Inflammatory macrophage treated with lipopolysaccharide for 4 hours (primary cell): ENCODE measurements at regions not wholly inside any gene's neighbourhood (a gene's known extent, or its start where the extent isn't known, plus 50 kb on each side); places are given as distances from the start of the nearest gene placed in this dataset.
"Not testable (repeated sequence)": the region's sequence is repeated elsewhere in the genome, so short reads cannot be mapped to it uniquely, and the experiment has no call there.

Source experiments
- DNase-seq: peaks from one replicate; pipeline ENCODE4 v3.0.0-alpha.2; 2020

- no peak for DNase-seq
These were observed 195.2 kb downstream of the S1PR1 start for GRCh38 chr1:101431956-101432510.

- no peak for DNase-seq
These were observed 199.2 kb downstream of the S1PR1 start for GRCh38 chr1:101435831-101436511.

GRCh38 chr1:101437800-101438199 is 201.0 kb downstream of the S1PR1 start:
- no peak for DNase-seq

GRCh38 chr1:101438359-101438758 is 201.5 kb downstream of the S1PR1 start:
- no peak for DNase-seq

GRCh38 chr1:101440485-101440884 is 203.7 kb downstream of the S1PR1 start:
- DNase-seq: no peak

- DNase-seq: no peak
These were observed 207.6 kb downstream of the S1PR1 start for GRCh38 chr1:101444381-101444780.

GRCh38 chr1:101444873-101445618 is 208.2 kb downstream of the S1PR1 start:
- DNase-seq: no peak

GRCh38 chr1:101448018-101448417 is 211.2 kb downstream of the S1PR1 start:
- DNase-seq: no peak

GRCh38 chr1:101450691-101451090 is 213.9 kb downstream of the S1PR1 start:
- DNase-seq: not testable (repeated sequence)

GRCh38 chr1:101451888-101452287 is 215.1 kb downstream of the S1PR1 start:
- DNase-seq: no peak

GRCh38 chr1:101452825-101453224 is 216.0 kb downstream of the S1PR1 start:
- no peak for DNase-seq

GRCh38 chr1:101453844-101454243 is 217.0 kb downstream of the S1PR1 start:
- DNase-seq: no peak

- DNase-seq: no peak
These were observed 218.3 kb downstream of the S1PR1 start for GRCh38 chr1:101455166-101455565.

- DNase-seq: no peak
These were observed 223.9 kb downstream of the S1PR1 start for GRCh38 chr1:101460739-101461138.

- DNase-seq: no peak
These were observed 226.4 kb downstream of the S1PR1 start for GRCh38 chr1:101463195-101463594.

- DNase-seq: no peak
These were observed 229.1 kb downstream of the S1PR1 start for GRCh38 chr1:101465941-101466340.

GRCh38 chr1:101474039-101474665 is 237.3 kb downstream of the S1PR1 start:
- DNase-seq: peak; percentile 4

- DNase-seq: no peak
These were observed 239.7 kb downstream of the S1PR1 start for GRCh38 chr1:101476541-101476940.

- no peak for DNase-seq
These were observed 243.1 kb downstream of the S1PR1 start for GRCh38 chr1:101479945-101480344.

- DNase-seq: no peak
These were observed 245.5 kb downstream of the S1PR1 start for GRCh38 chr1:101482306-101482705.

- DNase-seq: no peak
These were observed 247.3 kb downstream of the S1PR1 start for GRCh38 chr1:101483982-101484688.

GRCh38 chr1:101484689-101485338 is 248.0 kb downstream of the S1PR1 start:
- DNase-seq: no peak

- DNase-seq: no peak
These were observed 248.9 kb downstream of the S1PR1 start for GRCh38 chr1:101485712-101486111.
